GM19452 (cell line): ENCODE measurements at regions not wholly inside any gene's neighbourhood (a gene's known extent, or its start where the extent isn't known, plus 50 kb on each side); places are given as distances from the start of the nearest gene placed in this dataset.

ENCODE experiments used
- ATAC-seq: cut with Tn5 transposase; IDR thresholded peaks from one replicate; pipeline ENCODE4 v1.9.1; 2021; ENCODE audit not compliant: unreplicated experiment

DNA sequence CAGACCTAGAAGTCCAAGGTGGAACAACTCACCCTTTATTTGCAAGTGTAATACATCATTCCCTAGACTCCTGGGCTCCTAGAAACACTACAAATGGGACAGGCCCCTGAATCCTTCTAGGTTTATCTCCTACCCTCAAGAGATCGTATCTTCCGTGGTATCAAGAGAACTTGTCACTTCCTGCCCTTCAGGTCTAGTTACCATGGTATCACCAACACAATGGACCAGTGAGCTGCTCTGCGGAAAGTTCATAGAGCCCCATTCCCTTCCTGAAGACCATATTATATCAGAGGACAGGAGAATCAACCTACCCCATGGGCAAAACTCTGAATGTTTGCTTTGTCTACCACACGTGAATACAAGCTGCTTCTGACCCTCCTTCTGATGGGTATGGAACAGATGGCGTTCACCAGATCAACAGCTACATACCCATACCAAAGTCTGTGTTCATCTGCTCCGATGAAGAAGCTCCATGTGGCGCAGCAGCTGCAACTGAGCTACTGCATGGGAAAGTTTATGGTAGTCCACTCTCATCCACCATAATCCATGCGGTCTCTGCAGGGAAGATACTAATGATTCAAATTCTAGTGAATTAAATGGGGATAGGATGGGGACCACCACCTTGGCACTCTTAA is 84.6 kb upstream of the KLF13 start:
- ATAC-seq, result no peak

DNA sequence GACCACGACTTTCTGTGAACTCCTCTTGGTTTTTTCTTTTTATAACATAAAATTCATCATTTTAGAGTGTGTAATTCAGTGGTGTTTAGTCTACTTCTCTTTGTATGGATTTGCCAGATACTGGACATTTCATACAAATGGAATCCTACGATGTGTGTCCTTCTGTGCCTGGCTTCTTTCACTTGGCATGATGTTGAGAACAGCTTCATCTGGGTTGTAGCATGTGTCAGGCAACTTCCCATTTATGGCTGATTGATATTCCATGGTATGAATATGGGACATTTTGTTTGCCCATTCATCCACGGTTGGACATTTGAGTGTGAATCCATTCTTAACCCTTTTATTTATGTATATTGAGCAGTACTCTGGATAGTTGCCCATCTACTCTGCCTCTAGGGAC is 82.7 kb upstream of the KLF13 start:
- ATAC-seq, result no peak

DNA sequence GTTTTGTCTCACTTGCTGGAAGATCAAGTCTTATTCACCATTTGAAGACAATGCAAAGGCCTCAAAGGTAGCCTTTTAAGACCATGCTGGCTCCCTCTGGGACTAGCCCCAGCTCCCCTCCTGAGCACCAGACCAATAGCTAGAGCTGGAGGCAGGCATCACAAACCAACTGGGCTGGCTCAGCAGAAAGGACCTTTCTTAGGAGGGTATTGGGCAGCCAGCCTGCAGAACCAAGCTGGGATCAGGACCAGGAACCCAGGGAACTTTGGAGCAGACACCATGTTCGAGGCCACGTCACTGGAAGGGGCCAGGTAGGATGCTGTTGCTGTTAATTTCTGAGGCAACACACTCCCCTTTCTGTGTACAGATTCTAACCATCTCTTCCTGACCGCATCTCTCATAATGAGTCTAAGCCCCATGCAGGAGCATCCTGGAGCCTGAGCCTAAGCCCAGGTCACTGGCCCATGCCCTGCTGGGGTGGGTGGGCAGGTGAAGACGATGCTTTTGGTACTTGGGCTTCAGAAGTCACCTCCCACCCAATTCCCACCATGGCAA is 81.4 kb upstream of the KLF13 start:
- ATAC-seq, result no peak

DNA sequence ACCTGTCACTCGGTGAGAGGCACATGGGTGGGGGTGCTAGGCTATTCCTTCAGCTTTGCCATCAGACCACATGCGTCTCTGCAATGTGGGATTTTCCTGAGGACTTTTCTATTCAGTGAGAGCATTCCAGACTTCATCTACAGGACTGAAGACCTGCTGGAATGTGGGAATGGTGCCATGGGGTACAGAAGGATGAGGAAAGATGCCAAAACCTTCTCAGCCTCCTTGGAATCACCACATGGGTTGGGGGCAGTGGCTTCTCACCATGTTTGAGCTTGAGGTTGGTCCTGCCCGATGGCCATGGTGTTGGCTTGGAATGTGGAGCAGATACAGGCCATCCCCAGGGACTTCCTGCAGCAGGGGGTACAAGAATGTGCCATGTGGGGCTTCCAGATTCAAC is 80.9 kb upstream of the KLF13 start:
- no peak for ATAC-seq

DNA sequence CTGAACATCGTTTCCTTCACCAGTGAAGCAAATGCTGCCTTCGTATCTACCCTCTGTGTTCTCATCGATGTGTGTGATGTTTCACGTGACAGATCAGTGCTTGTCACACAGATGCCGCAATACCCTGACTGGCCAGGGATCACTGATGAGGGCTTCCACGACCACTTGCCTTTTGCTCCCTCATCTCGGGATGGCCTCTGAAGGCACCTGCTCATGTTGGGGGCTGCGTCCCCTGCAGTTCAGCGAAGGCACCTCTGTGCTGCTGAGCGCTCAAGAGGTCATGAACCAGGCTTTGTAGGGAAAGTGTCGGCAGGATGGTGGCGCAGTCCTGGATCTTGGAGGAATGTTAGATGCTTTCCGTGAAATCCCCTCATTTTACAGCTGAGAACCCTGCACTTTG is 79.2 kb upstream of the KLF13 start:
- no peak for ATAC-seq

DNA sequence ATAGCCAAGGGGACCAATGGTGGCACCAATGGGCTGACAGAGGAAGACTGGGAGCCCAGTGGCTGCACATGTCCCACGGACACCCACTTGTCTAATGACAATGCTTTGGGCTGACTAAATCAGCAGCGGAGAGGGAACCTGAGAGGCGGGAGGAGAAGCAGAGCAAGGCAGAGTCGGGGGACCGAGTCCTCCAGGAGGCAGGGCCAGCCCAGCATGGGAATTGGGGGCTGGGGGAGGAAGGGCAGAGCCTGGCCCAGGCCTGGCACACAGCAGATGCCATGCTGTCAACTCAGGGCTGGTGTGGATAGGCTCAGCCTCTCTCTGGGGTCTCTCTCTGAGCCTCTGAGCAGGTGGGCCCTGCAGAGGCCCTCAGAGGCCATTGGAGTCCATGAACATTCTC is 78.4 kb upstream of the KLF13 start:
- no peak for ATAC-seq

DNA sequence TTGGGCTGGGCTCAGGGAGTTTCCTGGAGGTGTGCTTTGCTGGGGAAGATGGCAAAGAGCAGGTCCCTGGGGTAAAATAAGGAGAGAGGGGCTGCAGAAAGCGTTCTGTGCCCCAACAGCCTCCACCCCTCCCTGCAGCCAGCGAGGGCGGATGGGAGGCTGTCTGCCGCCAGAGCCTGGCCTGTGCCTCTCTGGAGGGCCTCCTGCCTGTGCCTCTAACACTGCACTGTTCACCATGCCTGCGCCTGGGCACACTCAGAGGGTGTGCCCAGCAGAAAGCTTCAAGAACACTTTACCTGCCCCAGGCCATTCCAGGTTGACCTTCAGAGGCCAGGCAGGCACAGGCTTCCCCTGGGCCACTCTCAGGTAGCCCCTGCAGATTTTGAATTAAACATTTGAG is 77.7 kb upstream of the KLF13 start:
- no peak for ATAC-seq

DNA sequence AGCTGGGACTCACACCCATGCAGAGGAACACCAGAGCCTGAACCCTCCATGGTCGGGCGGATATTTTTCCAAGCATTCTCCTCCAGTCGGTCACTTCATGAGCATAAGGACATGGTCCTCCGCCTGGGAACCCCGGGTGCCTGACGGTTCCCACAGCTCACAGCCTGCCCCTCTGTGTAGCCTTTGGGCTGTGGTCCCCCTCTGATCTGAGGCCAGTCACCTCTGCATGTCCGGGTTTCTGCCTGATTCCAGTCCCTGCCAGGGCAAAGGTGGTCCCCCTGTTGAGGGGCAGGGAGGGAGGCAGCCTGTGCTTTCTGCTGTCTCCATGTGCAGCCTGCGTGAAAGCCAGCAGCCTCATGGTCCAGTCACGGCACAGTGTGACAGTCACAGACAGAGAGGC is 76.6 kb upstream of the KLF13 start:
- ATAC-seq, result no peak

DNA sequence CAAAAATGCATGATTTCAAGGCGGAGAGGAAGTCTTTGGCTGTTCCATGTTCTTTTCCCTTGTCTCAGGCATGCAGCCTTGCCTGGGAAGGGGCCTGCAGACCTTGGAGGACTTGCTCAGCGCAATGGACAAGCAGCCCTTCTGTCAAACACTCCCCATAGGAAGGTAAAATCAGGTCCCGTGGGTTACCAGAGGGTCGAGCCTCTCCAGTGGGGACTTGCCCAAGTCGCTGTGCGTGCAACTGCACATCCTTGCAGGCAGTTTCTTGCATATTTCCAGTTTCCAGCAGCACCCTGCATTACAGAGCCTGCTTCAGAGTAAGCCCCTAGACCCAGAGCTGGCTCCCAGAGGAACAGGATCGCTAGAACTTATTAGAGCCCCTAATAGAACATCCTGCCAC is 75.5 kb upstream of the KLF13 start:
- no peak for ATAC-seq

DNA sequence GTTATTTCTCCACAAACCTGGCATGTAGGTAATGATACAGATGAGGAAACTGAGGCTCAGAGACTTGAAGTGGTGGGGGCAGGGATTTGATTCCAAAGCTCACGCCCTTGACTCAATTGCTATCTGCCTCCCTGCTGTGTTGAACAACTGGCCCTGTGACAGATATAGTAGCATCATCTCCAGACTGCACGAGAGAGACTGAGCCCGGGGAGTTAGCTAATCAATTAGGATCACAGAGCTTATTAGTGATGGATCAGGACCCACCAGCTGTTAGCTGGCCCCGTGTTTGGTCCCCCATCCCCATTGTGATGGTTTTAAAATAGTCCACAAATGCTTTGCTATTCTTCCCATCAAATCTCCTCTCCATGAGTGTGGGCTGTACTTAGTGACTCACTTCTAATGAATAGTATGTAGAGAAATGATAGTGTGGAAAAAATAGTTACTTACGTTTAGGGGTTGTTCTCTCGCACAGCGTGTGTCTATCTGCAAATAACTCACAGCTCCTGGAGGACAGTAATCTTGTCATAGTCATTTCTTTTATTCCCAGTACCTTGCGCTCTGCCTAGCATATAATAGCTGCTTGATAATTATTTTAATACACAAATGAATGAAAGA is 74.4 kb upstream of the KLF13 start:
- no peak for ATAC-seq

DNA sequence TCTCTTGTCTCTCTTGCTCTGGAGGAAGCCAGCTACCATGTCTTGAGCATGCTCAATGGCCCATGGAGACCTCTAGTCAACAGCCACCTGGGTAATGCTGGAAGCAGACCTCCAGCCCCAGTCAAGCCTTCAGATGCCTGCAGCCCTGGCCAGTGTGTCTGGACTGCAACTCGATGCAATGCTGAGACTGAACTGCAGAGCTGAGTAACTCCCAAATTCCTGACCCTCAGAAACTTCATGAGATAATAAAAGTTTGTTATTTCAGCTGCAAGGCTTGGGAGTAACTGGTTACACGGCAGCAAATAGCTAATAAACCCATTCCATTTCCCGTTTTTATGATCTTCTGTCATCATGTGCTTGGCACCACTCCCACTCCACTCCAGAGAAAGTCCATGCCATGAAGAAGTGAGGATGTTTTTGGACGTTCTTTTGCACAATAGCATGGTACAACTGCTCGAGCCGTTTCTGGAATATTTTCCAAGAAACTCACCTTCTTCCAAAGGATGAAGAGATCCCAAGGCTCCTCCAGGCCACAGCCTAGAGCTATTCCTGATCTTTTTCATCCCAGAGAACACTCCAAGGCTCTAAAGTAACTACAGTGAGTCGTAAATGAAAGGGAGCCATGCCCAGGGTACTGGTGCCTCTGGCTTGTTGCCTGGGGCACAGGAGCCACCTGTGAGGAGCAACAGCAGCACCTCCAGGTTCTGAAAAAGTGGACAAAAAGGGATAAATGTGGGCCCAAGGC is 72.0 kb upstream of the KLF13 start:
- ATAC-seq, result no peak

DNA sequence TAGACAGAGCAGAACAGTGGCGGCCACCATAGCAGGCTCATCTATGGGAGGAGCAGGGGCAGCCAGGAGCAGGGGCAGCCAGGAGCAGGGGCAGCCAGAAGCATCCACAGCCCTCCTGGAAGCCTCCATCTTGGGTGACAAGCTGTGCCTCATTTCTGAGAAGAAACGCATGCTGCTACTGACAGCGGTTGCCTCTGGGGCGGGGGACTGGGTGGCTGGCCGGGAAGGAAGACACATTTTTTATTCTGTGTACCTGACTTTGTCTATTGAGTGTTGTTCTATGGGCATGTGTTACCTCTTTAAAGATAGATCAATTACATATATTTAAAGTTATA is 71.5 kb upstream of the KLF13 start:
- no peak for ATAC-seq

DNA sequence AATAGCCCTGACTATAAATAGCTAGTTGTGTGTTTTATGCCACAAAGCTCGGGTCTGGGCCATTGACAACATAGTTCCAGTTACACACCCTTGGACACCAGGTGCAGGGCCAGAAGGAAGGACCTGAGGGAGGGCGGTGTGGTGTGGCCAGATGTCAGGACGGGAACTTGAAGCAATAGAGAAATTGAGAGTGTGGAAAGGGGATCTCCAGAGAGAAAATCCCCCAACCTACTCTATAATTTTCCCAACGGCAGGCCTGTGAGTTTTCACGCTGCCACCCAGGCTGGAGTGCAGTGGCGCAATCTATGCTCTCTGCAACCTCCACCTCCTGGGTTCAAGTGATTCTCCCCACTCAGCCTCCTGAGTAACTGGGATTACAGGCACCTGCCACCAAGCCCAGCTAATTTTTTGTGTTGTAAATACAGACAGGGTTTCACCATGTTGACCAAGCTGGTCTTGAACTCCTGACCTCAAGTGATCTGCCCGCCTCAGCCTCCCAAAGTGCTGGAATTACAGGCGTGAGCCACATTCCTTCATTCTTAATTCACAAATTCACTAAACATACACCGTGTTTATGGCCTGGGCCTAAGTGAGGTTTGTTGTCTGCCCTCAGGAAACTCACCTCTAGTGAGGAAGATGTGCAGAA is 70.8 kb upstream of the KLF13 start:
- no peak for ATAC-seq

DNA sequence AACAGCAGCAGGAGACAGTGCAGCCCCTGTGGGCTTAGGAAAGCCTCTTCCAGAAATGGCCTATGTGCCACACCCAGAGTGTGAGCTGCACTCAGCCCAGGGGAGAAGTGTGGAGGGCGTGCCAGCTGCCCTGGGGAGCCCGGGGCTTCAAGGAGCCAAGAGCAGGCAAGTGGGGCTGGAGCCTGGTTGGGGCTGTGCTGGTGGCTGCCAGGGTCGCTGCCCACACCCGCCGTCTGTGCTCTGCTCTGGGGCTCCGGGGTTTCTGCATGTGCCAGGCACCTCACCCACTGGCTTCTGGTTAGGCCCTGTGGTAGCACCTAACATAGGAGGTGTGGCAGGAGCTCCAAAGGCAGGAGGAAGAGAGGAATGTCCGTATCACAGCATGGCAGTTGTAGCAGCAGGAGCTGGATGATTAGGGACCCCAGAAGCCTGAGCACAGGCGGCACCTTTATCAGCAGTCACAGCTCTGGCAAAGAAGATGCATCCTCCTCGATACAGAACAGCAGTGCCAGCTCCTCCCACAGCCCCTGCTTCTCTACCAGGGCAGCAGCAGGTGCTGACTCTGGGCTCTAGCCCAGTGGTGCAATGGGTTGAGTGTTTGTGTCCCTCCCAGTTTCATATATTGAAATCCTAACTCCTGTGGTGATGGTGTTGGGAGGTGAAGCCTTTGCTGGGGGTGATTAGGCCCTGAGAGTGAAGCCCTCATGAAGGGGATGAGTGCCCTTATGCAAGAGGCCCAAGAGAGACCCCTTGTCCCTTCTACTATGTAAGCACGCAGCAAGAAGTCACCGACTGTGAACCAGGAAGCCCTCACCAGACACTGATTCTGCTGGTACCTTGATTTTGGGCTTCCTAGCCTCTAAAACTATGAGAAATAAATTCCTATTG is 70.0 kb upstream of the KLF13 start:
- no peak for ATAC-seq

DNA sequence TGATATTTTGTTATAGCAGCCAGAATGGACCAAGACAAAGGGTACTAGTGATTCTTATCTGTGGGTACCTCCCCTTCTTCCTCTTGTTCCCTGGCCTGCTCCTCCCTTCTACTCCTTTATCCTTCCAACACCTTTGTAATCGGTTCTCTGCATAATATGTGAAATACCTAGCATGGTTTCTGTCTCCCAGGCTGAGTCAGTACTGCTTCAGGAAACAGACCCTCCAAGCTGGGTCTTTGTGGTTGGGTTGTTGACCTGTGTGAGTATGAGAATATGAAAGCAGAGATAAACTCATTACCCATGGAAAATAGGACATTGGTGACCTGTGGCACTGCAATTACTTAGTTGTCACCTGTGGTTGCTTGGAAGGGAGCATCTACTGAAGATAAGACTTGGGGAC is 69.3 kb upstream of the KLF13 start:
- no peak for ATAC-seq

DNA sequence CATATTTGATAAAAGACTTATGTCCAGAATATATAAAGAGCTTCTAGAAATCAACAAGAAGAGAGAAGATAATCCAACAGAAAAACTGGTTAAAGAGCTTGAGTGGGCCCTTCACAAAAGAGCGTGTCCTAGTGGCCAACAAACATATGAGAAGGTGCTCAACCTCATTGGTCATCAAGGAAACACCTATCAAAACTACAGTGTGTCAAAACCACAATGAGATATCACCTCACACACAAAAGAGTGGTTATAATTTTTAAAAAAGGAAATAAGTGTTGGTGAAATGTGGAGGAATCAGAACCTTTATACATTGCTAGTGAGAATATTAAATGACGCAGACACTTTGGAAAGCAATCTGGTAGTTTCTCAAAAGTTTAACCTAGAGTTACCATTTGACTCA is 68.4 kb upstream of the KLF13 start:
- ATAC-seq, result no peak

DNA sequence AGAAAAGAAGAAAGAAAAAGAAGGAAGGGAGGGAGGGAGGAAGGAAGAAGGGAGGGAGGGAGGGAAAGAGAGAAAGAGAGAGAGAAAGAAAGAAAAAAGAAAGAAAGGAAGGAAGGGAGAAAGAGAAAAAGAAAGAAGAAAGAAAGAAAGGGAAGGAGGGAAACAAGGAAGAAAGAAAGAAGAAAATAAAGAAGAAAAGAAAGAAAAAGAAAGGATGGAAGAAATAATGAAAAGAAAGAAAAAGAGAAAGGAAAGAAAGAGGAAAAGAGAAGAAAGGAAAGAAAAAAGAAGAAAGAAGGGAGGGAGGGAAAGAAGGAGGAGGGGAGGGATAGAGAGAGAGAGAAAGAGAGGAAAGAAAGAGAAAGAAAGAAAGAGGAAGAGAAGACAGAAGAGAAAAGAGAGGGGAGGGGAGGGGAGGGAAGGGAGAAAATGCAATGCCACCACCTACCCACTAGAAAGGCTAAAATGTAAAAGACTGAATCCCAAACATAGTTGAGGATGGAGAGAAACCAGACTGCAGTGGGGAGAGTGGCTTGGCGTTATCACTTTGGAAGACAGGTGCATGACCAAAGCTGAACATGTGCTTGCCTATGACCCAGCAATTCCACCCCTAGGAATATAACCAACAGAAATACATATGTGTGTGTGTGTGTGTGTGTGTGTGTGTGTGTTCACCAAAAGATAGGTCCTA is 66.9 kb upstream of the KLF13 start:
- ATAC-seq, result no peak

DNA sequence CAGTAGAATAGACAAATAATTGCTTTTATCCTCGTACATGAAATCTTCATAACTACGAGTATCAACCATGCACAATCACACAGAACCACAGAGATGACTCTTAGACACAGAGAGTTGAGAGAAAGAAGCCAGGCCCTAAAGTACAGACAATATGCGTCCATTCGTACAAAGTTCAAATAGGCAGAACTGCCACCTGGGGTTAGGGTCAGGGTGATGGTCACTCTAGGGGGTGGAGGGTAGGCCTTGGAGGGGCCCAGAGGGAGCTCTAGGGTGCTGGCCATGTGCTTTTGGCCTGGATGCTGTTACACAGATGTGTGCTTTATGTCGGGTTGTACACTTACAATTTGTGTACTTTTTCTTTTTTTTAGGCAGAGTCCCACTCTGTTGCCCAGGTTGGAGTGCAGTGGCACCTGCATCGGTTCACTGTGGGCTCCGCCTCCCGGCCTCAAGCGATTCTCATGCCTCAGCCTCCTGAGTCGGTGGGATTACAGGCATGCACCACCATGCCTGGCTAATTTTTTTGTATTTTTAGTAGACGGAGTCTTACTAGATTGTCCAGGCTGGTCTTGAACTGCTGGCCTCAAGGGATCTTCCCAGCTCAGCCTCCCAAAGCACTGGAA is 65.9 kb upstream of the KLF13 start:
- ATAC-seq, result no peak

DNA sequence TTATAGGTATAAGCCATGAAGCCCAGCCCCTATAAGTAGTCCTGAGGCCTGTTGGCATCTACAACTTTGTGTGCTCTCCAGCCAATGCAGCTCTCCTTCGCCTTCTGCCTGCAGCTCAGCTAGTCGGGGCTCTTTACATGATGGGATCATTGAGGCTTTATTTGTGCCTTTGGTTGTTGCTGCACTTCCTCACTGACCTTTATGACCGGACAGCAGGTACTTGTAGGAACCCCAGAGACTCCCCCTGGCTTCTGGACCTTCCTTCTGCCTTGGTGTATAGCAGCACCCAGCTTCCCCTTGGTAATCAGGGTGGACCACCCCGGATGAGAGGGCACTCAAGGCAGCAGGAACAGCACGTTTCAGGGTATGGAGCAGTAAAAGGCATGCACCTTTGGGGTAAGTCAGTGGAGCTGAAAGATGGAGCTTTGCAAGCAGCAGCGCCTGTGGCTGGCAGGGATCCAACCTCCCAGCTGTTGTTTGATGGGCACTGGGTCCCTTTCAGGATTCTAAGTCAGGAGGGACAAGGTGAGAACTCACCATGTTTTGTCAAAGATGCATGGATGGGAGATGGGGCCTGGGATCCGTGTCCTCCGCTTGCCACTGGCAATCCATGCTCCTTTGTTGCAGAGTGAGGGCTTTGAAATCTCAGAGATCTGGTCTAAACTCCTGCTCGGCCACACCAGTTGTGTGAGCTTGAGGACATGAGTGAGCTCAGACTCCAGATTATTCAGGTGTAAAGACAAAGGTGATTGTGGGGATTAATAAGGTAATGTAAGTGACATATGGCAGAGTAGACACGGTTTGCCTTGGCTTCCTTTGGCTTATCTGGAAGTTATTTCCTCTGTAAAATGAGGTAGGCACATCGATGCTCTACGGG is 65.1 kb upstream of the KLF13 start:
- no peak for ATAC-seq
